OCI-LY3 (cell line): ENCODE measurements at regions not wholly inside any gene's neighbourhood (a gene's known extent, or its start where the extent isn't known, plus 50 kb on each side); places are given as distances from the start of the nearest gene placed in this dataset.

Source experiments
- H2AFZ ChIP-seq: fragments of 200-600, 300-600 bp; shearing (Covaris generic); 2 replicates; pipeline ENCODE4 v1.6.0; 2014; ENCODE audit warnings: antibody characterized with exemption, low read depth, low read length
- H3K27ac ChIP-seq: fragments of 200-600, 300-600 bp; sonication (generic); 2 replicates; pipeline ENCODE4 v1.5.1; 2014; ENCODE audit warnings: mild to moderate bottlenecking, low read length, moderate library complexity, mixed read lengths
- H3K27me3 ChIP-seq: fragments of 200-600, 300-600 bp; sonication (generic); 2 replicates; pipeline ENCODE4 v1.6.1; 2014; ENCODE audit warnings: low read depth, low read length, mixed read lengths
- H3K36me3 ChIP-seq: fragments of 200-600, 300-600 bp; sonication (generic); replicated peaks from 2 replicates; pipeline ENCODE3; 2014; ENCODE audit warnings: low read depth, low read length, mixed read lengths
- H3K4me1 ChIP-seq: fragments of 300-600, 200-600 bp; sonication (generic); 2 replicates; pipeline ENCODE4 v1.6.1; 2014; ENCODE audit warnings: low read length, mixed read lengths
- H3K4me2 ChIP-seq: fragments of 200-600, 300-600 bp; sonication (generic); 2 replicates; pipeline ENCODE4 v1.6.1; 2014; ENCODE audit warnings: low read length, mixed read lengths
- H3K4me3 ChIP-seq: fragments of 300-600, 200-600 bp; sonication (generic); 2 replicates; pipeline ENCODE4 v1.5.1; 2014; ENCODE audit warnings: antibody characterized with exemption, mild to moderate bottlenecking, low read length, moderate library complexity
- H3K79me2 ChIP-seq: fragments of 300-600, 200-600 bp; shearing (Covaris generic); 2 replicates; pipeline ENCODE4 v1.6.1; 2014; ENCODE audit warnings: mild to moderate bottlenecking, low read length, mixed read lengths
- H3K9ac ChIP-seq: fragments of 300-600, 200-600 bp; shearing (Covaris generic); 2 replicates; pipeline ENCODE4 v1.6.0; 2014; ENCODE audit warnings: mild to moderate bottlenecking, low read length, moderate library complexity
- H3K9me3 ChIP-seq: fragments of 200-600, 300-600 bp; shearing (Covaris generic); 2 replicates; pipeline ENCODE4 v1.6.1; 2014; ENCODE audit warnings: low read length, mixed read lengths; ENCODE audit not compliant: insufficient read depth
- H4K20me1 ChIP-seq: fragments of 200-600, 300-600 bp; sonication (generic); 2 replicates; pipeline ENCODE4 v1.6.1; 2016; ENCODE audit warnings: low read length, mixed read lengths; ENCODE audit not compliant: insufficient read depth
- EZH2phosphoT487 ChIP-seq: fragments of 200-600 bp; shearing (Covaris generic); IDR thresholded peaks from 2 replicates; pipeline ENCODE4 v1.6.1; 2018; ENCODE audit warnings: antibody characterized with exemption, mixed run types, low read depth
- TF ChIP-seq, protein P1 (sequence below): fragments of 200-600, 300-600 bp; sonication (generic); IDR thresholded peaks from 2 replicates; pipeline ENCODE4 v1.5.1; 2014; ENCODE audit warnings: antibody characterized with exemption, low read length, low read depth

DNA sequence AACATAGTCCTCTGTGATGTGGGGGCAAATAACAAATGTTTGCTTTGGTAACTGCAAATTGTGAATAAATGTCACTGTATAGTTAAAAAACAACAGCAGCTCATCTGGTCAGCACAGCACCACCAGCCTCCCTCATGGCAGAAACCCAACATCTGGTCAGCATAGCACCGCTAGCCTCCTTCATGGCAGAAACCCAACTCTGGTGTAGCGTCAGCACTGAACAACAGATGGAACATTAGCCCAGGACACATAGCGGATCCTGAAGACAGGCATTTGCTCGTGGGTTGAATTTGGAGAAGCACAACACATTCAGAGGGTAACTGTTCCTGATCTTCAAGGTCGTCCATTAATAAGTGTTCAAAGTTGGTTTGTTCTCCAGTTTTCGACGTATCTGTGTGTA lies 265.9 kb downstream of the DLL1 start:
- no peaks in the 10 kb centered on the region for H3K27me3 ChIP-seq
- no peaks in the 10 kb centered on the region for H3K4me1 ChIP-seq
- no peak overlapping the region for H3K9ac ChIP-seq
- no peak overlapping the region for H2AFZ ChIP-seq
- H3K27ac ChIP-seq, result no peak overlapping the region
- H3K36me3 ChIP-seq, result no peaks in the 10 kb centered on the region
- H3K79me2 ChIP-seq, result no peaks in the 10 kb centered on the region
- no peak for TF ChIP-seq EZH2phosphoT487
- TF ChIP-seq, protein P1, sequence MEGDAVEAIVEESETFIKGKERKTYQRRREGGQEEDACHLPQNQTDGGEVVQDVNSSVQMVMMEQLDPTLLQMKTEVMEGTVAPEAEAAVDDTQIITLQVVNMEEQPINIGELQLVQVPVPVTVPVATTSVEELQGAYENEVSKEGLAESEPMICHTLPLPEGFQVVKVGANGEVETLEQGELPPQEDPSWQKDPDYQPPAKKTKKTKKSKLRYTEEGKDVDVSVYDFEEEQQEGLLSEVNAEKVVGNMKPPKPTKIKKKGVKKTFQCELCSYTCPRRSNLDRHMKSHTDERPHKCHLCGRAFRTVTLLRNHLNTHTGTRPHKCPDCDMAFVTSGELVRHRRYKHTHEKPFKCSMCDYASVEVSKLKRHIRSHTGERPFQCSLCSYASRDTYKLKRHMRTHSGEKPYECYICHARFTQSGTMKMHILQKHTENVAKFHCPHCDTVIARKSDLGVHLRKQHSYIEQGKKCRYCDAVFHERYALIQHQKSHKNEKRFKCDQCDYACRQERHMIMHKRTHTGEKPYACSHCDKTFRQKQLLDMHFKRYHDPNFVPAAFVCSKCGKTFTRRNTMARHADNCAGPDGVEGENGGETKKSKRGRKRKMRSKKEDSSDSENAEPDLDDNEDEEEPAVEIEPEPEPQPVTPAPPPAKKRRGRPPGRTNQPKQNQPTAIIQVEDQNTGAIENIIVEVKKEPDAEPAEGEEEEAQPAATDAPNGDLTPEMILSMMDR, result no peak
- H3K4me2 ChIP-seq, result no peak overlapping the region
- H3K4me3 ChIP-seq, result no peak overlapping the region
- no peaks in the 10 kb centered on the region for H3K9me3 ChIP-seq
- no peaks in the 10 kb centered on the region for H4K20me1 ChIP-seq

DNA sequence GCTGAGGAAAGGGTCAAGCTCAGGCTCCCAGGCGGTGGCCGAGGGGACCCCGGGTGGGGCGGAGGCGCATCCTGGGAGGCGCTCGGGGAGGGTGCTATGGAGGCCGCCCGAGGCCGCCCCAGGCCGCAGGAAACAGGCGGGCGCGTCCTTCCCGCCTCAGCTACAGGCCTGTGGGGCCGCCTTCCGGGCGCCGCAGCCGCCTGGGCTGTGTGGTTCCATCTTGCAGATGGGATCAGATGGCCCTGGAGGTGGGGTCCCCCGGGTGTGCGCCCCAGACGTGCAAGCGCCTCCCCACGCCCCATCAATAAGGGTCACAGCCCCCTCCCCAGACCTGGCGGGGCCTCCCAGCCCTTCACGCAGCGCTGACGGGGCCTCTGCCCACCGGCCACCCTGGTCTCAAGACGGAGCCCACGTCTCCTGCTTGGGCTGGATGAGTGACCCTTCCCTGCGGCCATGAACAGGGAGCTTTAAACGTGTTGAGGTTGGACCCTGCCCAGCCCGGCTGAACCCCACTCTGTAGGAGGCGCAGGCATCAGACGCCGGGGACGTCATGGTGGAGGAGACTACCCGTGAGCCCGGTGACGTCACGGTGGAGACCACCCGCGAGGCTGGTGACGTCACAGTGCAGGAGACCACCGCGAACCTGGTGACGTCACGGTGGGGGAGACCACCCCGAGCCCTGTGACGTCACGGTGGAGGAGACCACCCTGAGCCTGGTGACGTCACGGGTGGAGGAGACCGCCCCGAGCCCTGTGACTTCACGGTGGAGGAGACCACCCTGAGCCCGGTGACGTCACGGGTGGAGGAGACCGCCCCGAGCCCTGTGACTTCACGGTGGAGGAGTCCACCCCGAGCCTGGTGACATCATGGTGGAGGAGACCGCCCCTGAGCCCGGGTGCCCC lies 267.0 kb downstream of the DLL1 start:
- TF ChIP-seq EZH2phosphoT487, result no peak
- TF ChIP-seq, protein P1, result no peak
- no peaks in the 10 kb centered on the region for H3K4me1 ChIP-seq

DNA sequence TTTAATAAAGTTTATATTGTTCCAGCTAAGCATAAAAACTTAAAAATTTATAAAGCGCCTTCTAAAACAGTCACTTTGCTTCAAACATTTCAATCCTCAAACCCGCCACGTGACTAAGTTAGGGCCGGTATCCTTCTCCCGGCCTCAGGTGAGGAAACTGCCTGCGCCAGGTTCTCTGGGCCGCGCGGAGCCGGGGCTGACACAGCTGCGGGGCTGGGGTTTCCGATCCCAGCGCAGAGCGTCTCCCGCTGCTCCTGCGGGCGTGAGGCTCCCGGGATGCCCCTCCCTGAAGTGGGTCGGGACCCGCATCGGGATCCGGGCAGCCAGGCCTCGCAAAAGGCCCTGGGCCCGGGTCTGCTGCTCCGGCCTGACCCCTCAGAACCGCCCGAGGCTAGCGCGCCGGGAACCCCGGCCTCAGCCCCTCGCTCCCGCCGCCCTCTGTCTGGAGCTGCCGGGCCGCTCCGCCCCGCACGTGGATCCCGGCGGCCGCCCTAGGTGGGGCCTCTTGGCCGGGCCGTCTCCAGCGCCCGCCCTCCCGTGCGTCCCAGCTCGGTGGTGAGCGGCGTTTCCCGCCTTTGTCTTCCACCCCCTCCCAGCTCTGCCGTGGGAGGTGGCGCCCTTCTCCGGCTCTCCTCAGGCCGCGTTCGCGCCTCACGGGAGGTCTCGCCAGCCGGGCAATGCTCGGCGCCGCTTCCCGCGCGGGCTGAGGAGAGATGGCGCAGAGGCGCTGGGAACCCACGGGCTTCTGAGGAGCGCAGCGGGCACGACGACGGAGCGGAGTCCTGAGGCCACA lies 267.9 kb downstream of the DLL1 start:
- Histone ChIP-seq H3K27me3 (no peaks in the 10 kb centered on the region), H3K4me3 (no peak overlapping the region), H3K4me2 (no peak overlapping the region), H3K36me3 (no peaks in the 10 kb centered on the region), H3K9me3 (no peaks in the 10 kb centered on the region), H3K9ac (no peak overlapping the region), H4K20me1 (no peaks in the 10 kb centered on the region), H3K27ac (no peak overlapping the region), H3K4me1 (no peaks in the 10 kb centered on the region), H2AFZ (no peak overlapping the region), H3K79me2 (no peaks in the 10 kb centered on the region)
- TF ChIP-seq EZH2phosphoT487, result no peak
- TF ChIP-seq, protein P1, result no peak

More for the DNA sequence above, 267.0 kb downstream of the DLL1 start:
- Histone ChIP-seq H3K36me3 (no peaks in the 10 kb centered on the region), H3K4me3 (no peak overlapping the region), H3K27me3 (no peaks in the 10 kb centered on the region), H2AFZ (no peak overlapping the region), H3K27ac (no peak overlapping the region), H3K9ac (no peak overlapping the region), H3K9me3 (no peaks in the 10 kb centered on the region), H4K20me1 (no peaks in the 10 kb centered on the region), H3K4me2 (no peak overlapping the region), H3K79me2 (no peaks in the 10 kb centered on the region)

DNA sequence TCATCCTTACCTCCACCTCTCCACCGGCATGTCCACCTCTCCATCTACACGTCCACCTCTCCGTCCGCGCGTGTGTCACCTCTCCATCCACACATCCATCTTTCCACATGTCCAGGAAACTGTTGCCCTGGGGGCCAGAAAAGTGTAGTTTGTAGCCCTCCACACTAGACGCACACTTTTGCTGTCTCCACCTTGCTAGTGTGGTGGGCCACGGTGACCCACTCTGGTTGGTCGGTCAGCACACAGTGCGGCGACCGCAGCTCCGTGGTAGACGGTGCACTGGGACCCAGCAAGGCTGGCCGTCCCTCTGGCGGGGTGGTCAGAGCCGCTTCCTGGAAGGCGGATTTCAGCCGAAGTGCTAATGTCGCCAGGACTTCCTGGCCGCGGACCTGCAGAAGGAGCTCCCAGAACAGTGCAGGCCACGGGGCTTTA lies 268.6 kb downstream of the DLL1 start:
- Histone ChIP-seq H3K27me3 (no peaks in the 10 kb centered on the region), H3K79me2 (no peaks in the 10 kb centered on the region), H3K27ac (no peak overlapping the region), H3K4me2 (no peak overlapping the region), H3K36me3 (no peaks in the 10 kb centered on the region), H3K9ac (no peak overlapping the region), H3K4me3 (no peak overlapping the region), H3K4me1 (no peaks in the 10 kb centered on the region), H3K9me3 (no peaks in the 10 kb centered on the region), H2AFZ (no peak overlapping the region), H4K20me1 (no peaks in the 10 kb centered on the region)
- TF ChIP-seq, protein P1, result no peak
- no peak for TF ChIP-seq EZH2phosphoT487
